Upper lobe of right lung (tissue), 1 donor: ENCODE measurements at regions not wholly inside any gene's neighbourhood (a gene's known extent, or its start where the extent isn't known, plus 50 kb on each side); places are given as distances from the start of the nearest gene placed in this dataset.

Experiments
- ATAC-seq: fragments of 200-7000 bp; cut with Tn5 transposase; one replicate; pipeline ENCODE4 v1.9.1; 2020; ENCODE audit warnings: mild to moderate bottlenecking, moderate library complexity
- DNase-seq: peaks from one replicate; pipeline ENCODE4 v3.0.0-alpha.2; 2020
- H3K27ac ChIP-seq: fragments of 200-600 bp; one replicate; pipeline ENCODE4 v1.8.0; 2022
- H3K27me3 ChIP-seq: fragments of 200-600 bp; one replicate; pipeline ENCODE4 v1.8.0; 2022; ENCODE audit warnings: mild to moderate bottlenecking
- H3K36me3 ChIP-seq: fragments of 200-600 bp; one replicate; pipeline ENCODE4 v1.8.0; 2022
- H3K4me1 ChIP-seq: fragments of 200-600 bp; one replicate; pipeline ENCODE4 v1.8.0; 2022
- H3K4me3 ChIP-seq: fragments of 200-600 bp; one replicate; pipeline ENCODE4 v1.8.0; 2022; ENCODE audit warnings: mild to moderate bottlenecking
- H3K9me3 ChIP-seq: fragments of 200-600 bp; one replicate; pipeline ENCODE4 v1.8.0; 2022
- intact Hi-C: fragments of 100-400 bp; cut with DNase I; formaldehyde crosslinking; loops from one replicate; pipeline ENCODE4 v1.11.0; 2022
- TF ChIP-seq, protein P1 (sequence below): fragments of 200-600 bp; IDR thresholded peaks from one replicate; pipeline ENCODE4 v1.8.0; 2022; ENCODE audit warnings: antibody characterized with exemption
- donor health status: DM: no; HTN: yes; CAD: no; lungs with severe emphysema.

DNA sequence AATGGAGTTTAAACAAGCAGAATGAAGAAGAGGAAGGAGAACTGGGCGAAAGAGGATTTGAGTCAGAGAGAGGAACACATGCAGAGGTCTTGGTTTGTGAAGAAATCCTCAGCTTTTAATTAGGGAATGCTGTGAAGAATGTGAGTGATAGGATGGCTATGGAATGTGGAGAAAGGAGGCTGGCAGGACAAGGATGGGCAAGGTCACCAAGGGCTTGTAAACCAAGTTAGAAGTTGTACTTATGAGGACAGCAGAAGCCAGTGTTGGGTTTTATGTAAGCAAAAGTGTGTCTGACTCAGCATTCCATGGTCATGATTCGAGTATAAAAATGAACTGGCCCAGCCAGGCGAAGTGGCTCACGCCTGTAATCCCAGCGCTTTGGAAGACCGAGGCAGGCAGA is 60.0 kb upstream of the IL12A start:
- Histone ChIP-seq H3K4me3 (no peak overlapping the region), H3K4me1 (no peaks in the 10 kb centered on the region), H3K9me3 (no peaks in the 10 kb centered on the region), H3K27me3 (no peaks in the 10 kb centered on the region), H3K36me3 (no peaks in the 10 kb centered on the region), H3K27ac (no peak overlapping the region)
- no peak for DNase-seq
- TF ChIP-seq, protein P1, sequence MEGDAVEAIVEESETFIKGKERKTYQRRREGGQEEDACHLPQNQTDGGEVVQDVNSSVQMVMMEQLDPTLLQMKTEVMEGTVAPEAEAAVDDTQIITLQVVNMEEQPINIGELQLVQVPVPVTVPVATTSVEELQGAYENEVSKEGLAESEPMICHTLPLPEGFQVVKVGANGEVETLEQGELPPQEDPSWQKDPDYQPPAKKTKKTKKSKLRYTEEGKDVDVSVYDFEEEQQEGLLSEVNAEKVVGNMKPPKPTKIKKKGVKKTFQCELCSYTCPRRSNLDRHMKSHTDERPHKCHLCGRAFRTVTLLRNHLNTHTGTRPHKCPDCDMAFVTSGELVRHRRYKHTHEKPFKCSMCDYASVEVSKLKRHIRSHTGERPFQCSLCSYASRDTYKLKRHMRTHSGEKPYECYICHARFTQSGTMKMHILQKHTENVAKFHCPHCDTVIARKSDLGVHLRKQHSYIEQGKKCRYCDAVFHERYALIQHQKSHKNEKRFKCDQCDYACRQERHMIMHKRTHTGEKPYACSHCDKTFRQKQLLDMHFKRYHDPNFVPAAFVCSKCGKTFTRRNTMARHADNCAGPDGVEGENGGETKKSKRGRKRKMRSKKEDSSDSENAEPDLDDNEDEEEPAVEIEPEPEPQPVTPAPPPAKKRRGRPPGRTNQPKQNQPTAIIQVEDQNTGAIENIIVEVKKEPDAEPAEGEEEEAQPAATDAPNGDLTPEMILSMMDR, result no peak
- ATAC-seq, result peak; percentile 17
- intact Hi-C loops, result no loop called here

DNA sequence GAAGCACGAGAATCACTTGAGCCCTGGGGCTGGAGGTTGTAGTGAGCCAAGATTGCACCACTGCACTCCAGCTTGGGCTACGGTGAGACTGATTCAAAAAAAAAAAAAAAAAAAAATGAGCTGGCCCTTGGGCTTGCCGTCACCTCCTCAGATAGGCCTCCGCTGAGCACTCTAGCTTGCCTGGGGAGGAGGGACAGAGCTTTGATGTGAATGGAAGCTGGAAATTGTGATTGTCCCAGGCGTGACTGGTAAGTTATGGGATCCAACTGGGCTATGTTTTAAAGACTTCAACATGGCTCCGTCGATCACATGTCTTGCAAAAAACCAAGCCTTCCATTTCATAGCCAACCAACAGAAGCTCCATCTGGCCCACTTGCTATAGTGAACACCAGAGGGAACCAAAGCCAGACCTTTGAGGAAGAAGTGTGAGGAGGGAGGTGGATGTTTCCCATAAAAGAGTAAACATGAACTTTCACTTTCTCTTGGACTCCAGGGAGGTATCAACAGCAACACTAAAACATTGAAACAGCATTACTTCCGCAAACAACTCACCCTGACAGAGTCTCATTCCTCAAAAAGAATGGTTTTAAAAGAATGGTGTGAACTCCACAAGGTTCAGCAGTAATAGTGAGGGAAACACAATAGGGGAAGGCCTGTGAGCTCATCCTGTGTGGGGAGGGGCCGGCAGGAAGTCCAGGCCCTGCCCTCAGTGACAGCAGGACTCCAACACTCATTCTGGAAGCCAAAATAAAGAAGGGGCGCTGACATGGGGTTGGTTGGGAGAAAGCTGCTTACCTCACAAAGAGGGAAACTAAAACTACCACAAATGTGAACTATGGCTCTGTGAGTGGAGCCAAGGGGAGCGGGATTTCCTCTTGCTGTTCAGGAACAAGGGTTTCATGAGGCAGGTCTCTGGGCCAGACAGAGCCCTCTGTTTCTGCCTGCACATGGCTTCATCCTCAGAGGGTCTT is 59.2 kb upstream of the IL12A start:
- ATAC-seq, result peak; percentile 91

DNA sequence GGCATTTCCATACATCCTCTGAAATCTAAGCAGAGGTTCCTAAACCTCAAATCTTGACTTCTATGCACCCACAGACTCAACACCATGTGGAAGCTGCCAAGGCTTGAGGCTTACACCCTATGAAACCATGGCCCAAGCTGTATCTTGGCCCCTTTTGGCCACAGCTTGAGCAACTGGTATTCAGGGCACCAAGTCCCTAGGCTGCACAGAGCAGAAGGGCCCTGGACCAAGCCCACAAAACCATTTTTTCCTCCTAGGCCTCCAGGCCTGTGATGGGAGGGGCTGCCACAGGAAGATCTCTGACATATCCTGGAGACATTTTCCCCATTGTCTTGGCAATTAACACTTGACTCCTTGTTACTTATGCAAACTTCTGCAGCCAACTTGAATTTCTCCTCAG is 54.4 kb upstream of the IL12A start:
- intact Hi-C loops, result no loop called here
- Histone ChIP-seq H3K27ac (no peak overlapping the region), H3K4me3 (no peak overlapping the region), H3K4me1 (no peaks in the 10 kb centered on the region), H3K27me3 (no peaks in the 10 kb centered on the region), H3K36me3 (no peaks in the 10 kb centered on the region), H3K9me3 (no peaks in the 10 kb centered on the region)
- TF ChIP-seq, protein P1, result no peak
- no peak for DNase-seq
- no peak for ATAC-seq

More for the DNA sequence above, 59.2 kb upstream of the IL12A start:
- H3K9me3 ChIP-seq, result no peaks in the 10 kb centered on the region
- intact Hi-C loops, result no loop called here
- no peaks in the 10 kb centered on the region for H3K4me1 ChIP-seq
- H3K27me3 ChIP-seq, result no peaks in the 10 kb centered on the region
- H3K27ac ChIP-seq, result peak overlapping the region; percentile 28
- TF ChIP-seq, protein P1, result peak; percentile 34
- no peaks in the 10 kb centered on the region for H3K36me3 ChIP-seq
- no peak overlapping the region for H3K4me3 ChIP-seq
- DNase-seq, result no peak

DNA sequence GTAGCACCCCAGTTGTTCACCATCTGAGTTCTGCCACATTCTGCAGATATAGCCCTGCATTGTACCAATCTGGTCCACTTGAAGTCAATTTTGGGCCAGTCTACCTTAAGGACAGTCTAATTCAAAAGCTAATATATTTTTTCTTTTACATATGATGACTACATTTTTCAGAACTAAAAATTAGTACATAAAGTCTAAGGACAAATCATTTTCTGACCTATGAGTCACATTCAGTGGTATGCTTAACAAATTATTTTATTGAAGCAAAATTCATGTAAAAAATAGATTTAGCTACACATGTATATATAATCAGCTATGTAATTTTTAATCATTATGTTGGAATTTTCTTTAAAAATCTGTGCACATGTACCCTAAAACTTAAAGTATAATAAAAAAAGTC is 52.1 kb upstream of the IL12A start:
- Histone ChIP-seq H3K36me3 (no peaks in the 10 kb centered on the region), H3K27ac (no peak overlapping the region), H3K4me3 (no peak overlapping the region), H3K27me3 (no peaks in the 10 kb centered on the region), H3K4me1 (no peaks in the 10 kb centered on the region), H3K9me3 (no peaks in the 10 kb centered on the region)
- intact Hi-C loops, result no loop called here
- no peak for DNase-seq
- TF ChIP-seq, protein P1, result no peak
- ATAC-seq, result no peak

DNA sequence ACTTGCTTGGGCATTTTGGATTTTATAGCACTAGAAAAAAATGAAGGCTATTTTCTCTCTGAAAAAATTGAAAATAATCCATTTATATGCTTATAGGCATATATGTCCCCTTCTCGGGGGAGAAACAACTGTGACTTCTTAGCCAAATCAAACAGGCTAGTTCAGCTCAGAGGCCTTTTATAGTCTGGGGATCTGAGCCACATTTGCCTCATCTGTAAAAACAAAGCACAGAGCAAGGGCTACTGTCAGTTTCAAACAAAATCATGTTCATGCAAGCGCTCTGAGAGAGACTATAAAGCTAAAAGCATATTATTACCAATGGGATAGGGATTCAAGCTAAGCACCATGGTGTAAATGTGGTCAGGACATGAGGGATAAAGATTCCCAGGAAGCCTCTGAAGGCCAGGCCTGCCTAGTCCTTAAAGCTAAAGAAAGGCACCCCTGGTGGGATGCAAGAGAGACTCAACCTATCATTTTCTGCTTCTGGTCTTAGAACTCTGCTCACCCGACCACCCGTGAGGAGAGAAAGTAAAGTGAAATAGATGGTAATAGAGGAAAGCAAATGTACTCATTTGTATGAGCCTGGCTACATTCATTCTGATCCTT is 51.0 kb upstream of the IL12A start:
- DNase-seq (no peak), ATAC-seq (no peak)
- Histone ChIP-seq H3K27me3 (no peaks in the 10 kb centered on the region), H3K36me3 (no peaks in the 10 kb centered on the region), H3K4me1 (no peaks in the 10 kb centered on the region), H3K27ac (no peak overlapping the region), H3K9me3 (no peaks in the 10 kb centered on the region), H3K4me3 (no peak overlapping the region)
- TF ChIP-seq, protein P1, result no peak
- intact Hi-C loops, result no loop called here
